Aorta (tissue), 5 donors: ENCODE measurements at regions not wholly inside any gene's neighbourhood (a gene's known extent, or its start where the extent isn't known, plus 50 kb on each side); places are given as distances from the start of the nearest gene placed in this dataset.

Source experiments
- ATAC-seq: fragments of 200-7000 bp; cut with Tn5 transposase; one replicate; pipeline ENCODE4 v1.9.1; 2022; ENCODE audit warnings: moderate library complexity; ENCODE audit not compliant: low FRiP score
- DNase-seq, 2 donors: peaks; one replicate each; pipeline ENCODE4 v3.0.0-alpha.2; 2020
- H3K27ac ChIP-seq, 2 donors: one replicate each; pipeline ENCODE4 v1.5.1; 2013; ENCODE audit warnings: low read length in 2 of 2, mild to moderate bottlenecking in 2 of 2, moderate library complexity in 2 of 2, control low read depth in 1 of 2, inconsistent platforms in 1 of 2, low read depth in 1 of 2
- H3K27me3 ChIP-seq, 2 donors: one replicate each; pipeline ENCODE4 v1.6.1; 2013; ENCODE audit warnings: control low read depth in 1 of 2, low read length in 1 of 2, mild to moderate bottlenecking in 1 of 2, moderate library complexity in 1 of 2; ENCODE audit not compliant: insufficient read depth in 2 of 2, control insufficient read depth in 1 of 2
- H3K36me3 ChIP-seq, 2 donors: one replicate each; pipeline ENCODE4 v1.6.1; 2013; ENCODE audit warnings: control low read depth in 1 of 2, low read length in 1 of 2, mild to moderate bottlenecking in 1 of 2; ENCODE audit not compliant: insufficient read depth in 2 of 2, control insufficient read depth in 1 of 2
- H3K4me1 ChIP-seq, 2 donors: one replicate each; pipeline ENCODE4 v1.6.1; 2013; ENCODE audit warnings: low read length in 2 of 2, control low read depth in 1 of 2, mild to moderate bottlenecking in 1 of 2, moderate library complexity in 1 of 2; ENCODE audit not compliant: insufficient read depth in 2 of 2, control insufficient read depth in 1 of 2
- H3K4me3 ChIP-seq, 2 donors: one replicate each; pipeline ENCODE4 v1.5.1; 2013; ENCODE audit warnings: low read length in 2 of 2, control low read depth in 1 of 2, mild to moderate bottlenecking in 1 of 2
- H3K9me3 ChIP-seq: one replicate; pipeline ENCODE4 v1.6.1; 2013; ENCODE audit warnings: mild to moderate bottlenecking, low read length; ENCODE audit not compliant: control insufficient read depth
- WGBS, 2 donors: extraction: QIAGEN DNeasy Blood & Tissue Kit; methylation state at CpG; one replicate each; pipeline ENCODE4 v1.1.7; 2013; 5-methylcytosine and 5-hydroxymethylcytosine counted together
- intact Hi-C, 2 donors: fragments of 100-400 bp; cut with DNase I; formaldehyde crosslinking; loops; one replicate each; pipeline versions ENCODE4 v1.14.2 to v1.15.0; 2022
- donor health status: healthy with polysubstance abuse.
- donor health status: Bipolar disorder and iron deficiency.
- donor health status: DM: no; HTN: no; CAD: no.
- donor health status: DM: no; HTN: no; CAD: no.
- donor health status: DM: yes; HTN: yes; CAD: no.

DNA sequence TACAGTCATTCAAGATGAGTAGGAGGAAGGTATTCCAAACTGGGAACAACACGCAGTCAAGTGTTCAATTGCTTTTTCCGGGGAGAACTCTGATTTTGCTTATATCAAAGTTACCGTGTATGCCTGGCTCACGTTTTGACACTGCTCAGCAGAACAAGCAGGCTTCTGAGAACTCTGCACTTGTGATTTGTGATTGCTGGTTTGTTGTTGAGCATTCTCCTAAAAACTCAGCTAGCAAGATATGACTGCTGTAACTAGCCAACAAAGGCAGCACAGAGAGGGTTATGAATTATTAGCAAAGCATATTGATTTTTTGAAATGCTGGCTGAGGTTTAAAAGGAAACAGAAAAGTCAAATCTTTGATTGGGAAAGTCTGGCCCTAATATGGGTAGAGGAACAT lies 151.7 kb downstream of the ZPLD1 start:
- intact Hi-C loops = no loop called here
- 60 to 69% methylated on average over 4 of the region's 4 CpGs for WGBS, 2 donors

GRCh38 chr3:102593812-102594602 lies 159.2 kb downstream of the ZPLD1 start:
- ATAC-seq (no peak), DNase-seq (no peak)
- Histone ChIP-seq H3K36me3 (no peaks in the 10 kb centered on the region), H3K4me1 (no peaks in the 10 kb centered on the region), H3K4me3 (no peak overlapping the region), H3K27ac (no peak overlapping the region), H3K9me3 (peaks cover 4% of the 10 kb centered on the region), H3K27me3 (no peaks in the 10 kb centered on the region)
- 15 to 19% methylated on average over 2 of the region's 2 CpGs for WGBS, 2 donors
- intact Hi-C loops = no loop called here

More for the DNA sequence above, 151.7 kb downstream of the ZPLD1 start:
- H3K27ac ChIP-seq = no peak overlapping the region
- H3K27me3 ChIP-seq = no peaks in the 10 kb centered on the region
- H3K9me3 ChIP-seq = peaks cover 4% of the 10 kb centered on the region
- H3K4me3 ChIP-seq = no peak overlapping the region
- H3K4me1 ChIP-seq = no peaks in the 10 kb centered on the region
- DNase-seq (no peak), ATAC-seq (no peak)
- no peaks in the 10 kb centered on the region for H3K36me3 ChIP-seq

DNA sequence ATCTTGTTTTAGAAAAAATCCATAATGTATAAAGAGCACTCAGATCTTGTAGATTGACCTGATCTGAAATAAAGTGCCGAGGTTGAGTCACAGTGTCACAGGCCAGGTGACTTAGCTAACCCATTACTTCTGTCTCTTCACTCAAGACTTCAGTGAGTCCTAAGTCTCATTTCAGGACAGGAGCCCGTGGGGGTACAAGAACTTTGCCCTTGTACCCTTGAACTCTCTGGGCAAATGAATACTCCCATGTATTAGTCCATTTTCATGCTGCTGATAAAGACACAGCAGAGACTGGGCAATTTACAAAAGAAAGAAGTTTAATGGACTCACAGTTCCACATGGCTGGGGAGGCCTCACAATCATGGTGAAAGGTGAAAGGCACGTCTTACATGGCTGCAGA lies 160.2 kb downstream of the ZPLD1 start:
- no peaks in the 10 kb centered on the region for H3K4me1 ChIP-seq
- DNase-seq (no peak), ATAC-seq (no peak)
- H3K4me3 ChIP-seq = no peak overlapping the region
- no peaks in the 10 kb centered on the region for H3K36me3 ChIP-seq
- 87 to 91% methylated on average over 3 of the region's 3 CpGs for WGBS, 2 donors
- intact Hi-C loops = no loop called here
- no peak overlapping the region for H3K27ac ChIP-seq
- H3K27me3 ChIP-seq = no peaks in the 10 kb centered on the region
- peaks cover 2% of the 10 kb centered on the region for H3K9me3 ChIP-seq

- ATAC-seq = no peak
- Histone ChIP-seq H3K27me3 (no peaks in the 10 kb centered on the region), H3K4me1 (no peaks in the 10 kb centered on the region), H3K36me3 (no peaks in the 10 kb centered on the region), H3K4me3 (no peak overlapping the region), H3K27ac (no peak overlapping the region), H3K9me3 (no peaks in the 10 kb centered on the region)
- DNase-seq = no peak
- 95 to 96% methylated on average over 7 of the region's 7 CpGs for WGBS, 2 donors
- intact Hi-C loops = no loop called here
Measured at GRCh38 chr3:102599819-102600576, 165.2 kb downstream of the ZPLD1 start.

DNA sequence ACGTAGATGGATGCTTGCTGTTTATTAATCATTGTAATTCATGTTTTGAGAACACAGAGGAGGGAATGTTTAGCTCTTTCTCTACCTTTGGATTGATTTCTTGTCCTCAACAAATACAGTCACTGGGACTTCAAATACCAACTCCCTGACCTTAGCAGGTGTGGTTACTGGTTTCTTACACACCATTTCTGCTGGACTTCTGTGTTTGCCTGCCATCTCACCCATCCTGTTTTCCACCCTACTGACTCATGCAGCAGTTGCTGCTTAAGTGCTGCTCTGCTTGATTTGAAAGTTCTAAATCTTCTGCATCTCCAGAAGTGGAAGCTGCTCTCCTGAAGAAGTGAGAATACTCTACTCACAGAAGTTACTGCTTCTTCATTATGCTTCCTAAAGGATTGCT lies 170.3 kb downstream of the ZPLD1 start:
- Histone ChIP-seq H3K36me3 (no peaks in the 10 kb centered on the region), H3K27me3 (no peaks in the 10 kb centered on the region), H3K4me1 (no peaks in the 10 kb centered on the region), H3K9me3 (no peaks in the 10 kb centered on the region), H3K27ac (no peak overlapping the region), H3K4me3 (no peak overlapping the region)
- DNase-seq = no peak
- WGBS, 2 donors = 85 to 86% methylated on average over 1 of the region's 1 CpG
- intact Hi-C loops = no loop called here
- ATAC-seq = no peak

GRCh38 chr3:102608875-102609274 lies 174.1 kb downstream of the ZPLD1 start:
- no peak overlapping the region for H3K27ac ChIP-seq

GRCh38 chr3:102614021-102614569 lies 179.3 kb downstream of the ZPLD1 start:
- H3K36me3 ChIP-seq = no peaks in the 10 kb centered on the region
- DNase-seq (no peak), ATAC-seq (no peak)
- H3K9me3 ChIP-seq = peaks cover 4% of the 10 kb centered on the region
- no peaks in the 10 kb centered on the region for H3K4me1 ChIP-seq
- WGBS, 2 donors = 86 to 92% methylated on average over 2 of the region's 2 CpGs
- H3K27me3 ChIP-seq = no peaks in the 10 kb centered on the region
- intact Hi-C loops = no loop called here
- H3K4me3 ChIP-seq = no peak overlapping the region
- no peak overlapping the region for H3K27ac ChIP-seq

More at GRCh38 chr3:102608875-102609274, 174.1 kb downstream of the ZPLD1 start:
- WGBS, 2 donors = 13 to 21% methylated on average over 2 of the region's 2 CpGs
- no peaks in the 10 kb centered on the region for H3K27me3 ChIP-seq
- intact Hi-C loops = no loop called here
- ATAC-seq = no peak
- peaks cover 2% of the 10 kb centered on the region for H3K9me3 ChIP-seq
- no peaks in the 10 kb centered on the region for H3K36me3 ChIP-seq
- H3K4me3 ChIP-seq = no peak overlapping the region
- no peaks in the 10 kb centered on the region for H3K4me1 ChIP-seq
- no peak for DNase-seq

DNA sequence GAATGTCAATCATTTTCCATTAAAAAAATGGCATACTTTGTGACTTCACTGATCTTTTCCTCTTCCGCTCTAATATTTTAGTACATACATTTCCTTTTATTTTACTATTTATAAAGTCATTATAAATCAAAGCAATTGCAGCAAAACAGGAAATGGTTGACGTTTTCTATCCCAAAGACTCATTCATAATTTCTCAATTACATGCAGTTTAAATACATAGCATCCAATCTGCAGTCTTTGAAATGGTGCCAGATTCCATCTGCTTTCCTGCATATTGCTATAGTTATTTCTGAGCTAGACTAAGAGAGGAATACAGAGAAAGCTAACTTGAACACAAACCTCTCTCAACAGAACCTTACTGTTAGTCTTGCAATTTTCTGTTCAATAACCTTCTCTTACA lies 179.8 kb downstream of the ZPLD1 start:
- WGBS, 2 donors = 48 to 54% methylated on average over 2 of the region's 2 CpGs
- intact Hi-C loops = no loop called here

More for the DNA sequence above, 179.8 kb downstream of the ZPLD1 start:
- H3K36me3 ChIP-seq = no peaks in the 10 kb centered on the region
- H3K9me3 ChIP-seq = peaks cover 4% of the 10 kb centered on the region
- no peaks in the 10 kb centered on the region for H3K4me1 ChIP-seq
- no peak overlapping the region for H3K4me3 ChIP-seq
- no peaks in the 10 kb centered on the region for H3K27me3 ChIP-seq
- no peak for DNase-seq
- H3K27ac ChIP-seq = no peak overlapping the region
- ATAC-seq = no peak
